CD4-positive, alpha-beta T cell (primary cell): ENCODE measurements at regions not wholly inside any gene's neighbourhood (a gene's known extent, or its start where the extent isn't known, plus 50 kb on each side); places are given as distances from the start of the nearest gene placed in this dataset.

Experiments used
- ATAC-seq: fragments of 200-7000 bp; cut with Tn5 transposase; one replicate; pipeline ENCODE4 v1.10.0; 2022; ENCODE audit warnings: mild to moderate bottlenecking; ENCODE audit not compliant: poor library complexity
- CTCF ChIA-PET: fragments of 350-600 bp; sonication (Branson Sonifier 250); formaldehyde crosslinking; loops from one replicate; lab custom pipeline; 2021; ENCODE audit warnings: antibody characterized with exemption, inconsistent platforms; lab: Charles Lee
- POLR2A ChIA-PET: fragments of 350-600 bp; sonication (Branson Sonifier 250); formaldehyde crosslinking; loops from one replicate; lab custom pipeline; 2021; ENCODE audit warnings: antibody characterized with exemption, inconsistent platforms; lab: Charles Lee
- DNase-seq, 14 experiments: peaks; one replicate each; pipeline ENCODE4 v3.0.0-alpha.2; 2013 to 2020; ENCODE audit warnings: mixed read lengths in 2 of 14
- H3K27ac ChIP-seq, 2 donors: one replicate each; pipeline versions ENCODE4 v1.5.1 to v1.7.0; 2013; ENCODE audit warnings: low read length in 2 of 2, low read depth in 1 of 2, mild to moderate bottlenecking in 1 of 2
- H3K27me3 ChIP-seq, 2 experiments: 1 replicate in 1 of 2; 2 replicates in 1 of 2; pipeline versions ENCODE4 v1.6.1 to v1.7.0; 2013; ENCODE audit warnings: low read length in 2 of 2, control low read depth in 1 of 2, mild to moderate bottlenecking in 1 of 2, moderate library complexity in 1 of 2; ENCODE audit not compliant: insufficient read depth in 2 of 2, control insufficient read depth in 1 of 2
- H3K36me3 ChIP-seq: one replicate; pipeline ENCODE4 v1.6.1; 2013; ENCODE audit warnings: low read length, control low read depth; ENCODE audit not compliant: insufficient read depth
- H3K4me1 ChIP-seq: one replicate; pipeline ENCODE4 v1.6.1; 2013; ENCODE audit warnings: low read length, control low read depth; ENCODE audit not compliant: insufficient read depth
- H3K4me3 ChIP-seq: one replicate; pipeline ENCODE4 v1.5.1; 2013; ENCODE audit warnings: mild to moderate bottlenecking, low read length, moderate library complexity
- H3K9me3 ChIP-seq, 2 experiments: 1 replicate in 1 of 2; 2 replicates in 1 of 2; pipeline versions ENCODE4 v1.6.1 to v1.7.0; 2013; ENCODE audit warnings: low read length in 2 of 2, mild to moderate bottlenecking in 2 of 2, control low read depth in 1 of 2, moderate library complexity in 1 of 2; ENCODE audit not compliant: control insufficient read depth in 1 of 2, insufficient read depth in 1 of 2
- H3K27ac Mint-ChIP-seq: one replicate; pipeline ENCODE4 v1.8.0; 2020; ENCODE audit warnings: mixed read lengths
- H3K27me3 Mint-ChIP-seq: one replicate; pipeline ENCODE4 v1.8.0; 2021; ENCODE audit warnings: mixed read lengths
- H3K36me3 Mint-ChIP-seq: one replicate; pipeline ENCODE4 v1.8.0; 2021; ENCODE audit warnings: low read depth, mixed read lengths
- H3K4me1 Mint-ChIP-seq: one replicate; pipeline ENCODE4 v1.8.0; 2021; ENCODE audit warnings: low read depth, mixed read lengths
- H3K4me3 Mint-ChIP-seq: one replicate; pipeline ENCODE4 v1.8.0; 2020; ENCODE audit warnings: mild to moderate bottlenecking, mixed read lengths
- H3K9me3 Mint-ChIP-seq: one replicate; pipeline ENCODE4 v1.8.0; 2020; ENCODE audit warnings: mixed read lengths
- intact Hi-C, 2 experiments: fragments of 100-400 bp; cut with DNase I in 1 of 2; cut with micrococcal nuclease in 1 of 2; formaldehyde crosslinking; loops; one replicate each; pipeline versions ENCODE4 v1.15.1 to v1.9.0; 2023 to 2025; cut with DNase I, micrococcal nuclease
- TF ChIP-seq, protein P1 (sequence below): fragments of 200-600 bp; IDR thresholded peaks from one replicate; pipeline ENCODE4 v1.8.0; 2022; ENCODE audit warnings: antibody characterized with exemption, mild to moderate bottlenecking

DNA sequence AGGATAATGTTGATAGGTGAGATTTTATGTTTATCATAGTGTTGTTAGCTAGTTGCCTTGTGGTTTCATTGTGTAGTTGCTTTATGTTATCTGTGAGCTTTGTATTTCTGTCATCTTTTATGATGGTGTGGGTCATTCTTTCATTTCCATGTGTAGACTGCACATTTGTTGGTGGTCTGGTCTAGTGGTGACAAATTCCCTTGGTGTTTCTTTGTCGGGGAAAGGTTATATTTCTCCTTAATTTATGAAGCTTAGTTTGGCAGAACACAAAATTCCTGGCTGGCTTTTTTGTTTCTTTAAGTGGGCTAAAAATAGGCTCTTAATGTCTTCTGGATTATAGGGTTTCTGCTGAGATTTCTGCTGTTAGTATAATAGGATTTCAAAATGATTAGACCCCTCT, 347.2 kb upstream of the ADAMTS5 start:
- Histone ChIP-seq H3K36me3 (no peaks in the 10 kb centered on the region), H3K27ac (no peak overlapping the region), H3K4me3 (no peak overlapping the region), H3K9me3 (peaks cover 0 to 8% of the 10 kb centered on the region in 2 experiments), H3K4me1 (no peaks in the 10 kb centered on the region), H3K27me3 (no peaks in the 10 kb centered on the region)
- Mint-ChIP-seq H3K4me1 (no peaks in the 10 kb centered on the region), H3K4me3 (no peak overlapping the region), H3K36me3 (no peaks in the 10 kb centered on the region), H3K27me3 (no peaks in the 10 kb centered on the region), H3K9me3 (peaks cover 4% of the 10 kb centered on the region), H3K27ac (no peak overlapping the region)
- POLR2A ChIA-PET = no interaction called here
- CTCF ChIA-PET = no interaction called here
- ATAC-seq = no peak
- intact Hi-C loops = no loop called here
- DNase-seq = no peak
- TF ChIP-seq, protein P1, sequence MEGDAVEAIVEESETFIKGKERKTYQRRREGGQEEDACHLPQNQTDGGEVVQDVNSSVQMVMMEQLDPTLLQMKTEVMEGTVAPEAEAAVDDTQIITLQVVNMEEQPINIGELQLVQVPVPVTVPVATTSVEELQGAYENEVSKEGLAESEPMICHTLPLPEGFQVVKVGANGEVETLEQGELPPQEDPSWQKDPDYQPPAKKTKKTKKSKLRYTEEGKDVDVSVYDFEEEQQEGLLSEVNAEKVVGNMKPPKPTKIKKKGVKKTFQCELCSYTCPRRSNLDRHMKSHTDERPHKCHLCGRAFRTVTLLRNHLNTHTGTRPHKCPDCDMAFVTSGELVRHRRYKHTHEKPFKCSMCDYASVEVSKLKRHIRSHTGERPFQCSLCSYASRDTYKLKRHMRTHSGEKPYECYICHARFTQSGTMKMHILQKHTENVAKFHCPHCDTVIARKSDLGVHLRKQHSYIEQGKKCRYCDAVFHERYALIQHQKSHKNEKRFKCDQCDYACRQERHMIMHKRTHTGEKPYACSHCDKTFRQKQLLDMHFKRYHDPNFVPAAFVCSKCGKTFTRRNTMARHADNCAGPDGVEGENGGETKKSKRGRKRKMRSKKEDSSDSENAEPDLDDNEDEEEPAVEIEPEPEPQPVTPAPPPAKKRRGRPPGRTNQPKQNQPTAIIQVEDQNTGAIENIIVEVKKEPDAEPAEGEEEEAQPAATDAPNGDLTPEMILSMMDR = no peak

DNA sequence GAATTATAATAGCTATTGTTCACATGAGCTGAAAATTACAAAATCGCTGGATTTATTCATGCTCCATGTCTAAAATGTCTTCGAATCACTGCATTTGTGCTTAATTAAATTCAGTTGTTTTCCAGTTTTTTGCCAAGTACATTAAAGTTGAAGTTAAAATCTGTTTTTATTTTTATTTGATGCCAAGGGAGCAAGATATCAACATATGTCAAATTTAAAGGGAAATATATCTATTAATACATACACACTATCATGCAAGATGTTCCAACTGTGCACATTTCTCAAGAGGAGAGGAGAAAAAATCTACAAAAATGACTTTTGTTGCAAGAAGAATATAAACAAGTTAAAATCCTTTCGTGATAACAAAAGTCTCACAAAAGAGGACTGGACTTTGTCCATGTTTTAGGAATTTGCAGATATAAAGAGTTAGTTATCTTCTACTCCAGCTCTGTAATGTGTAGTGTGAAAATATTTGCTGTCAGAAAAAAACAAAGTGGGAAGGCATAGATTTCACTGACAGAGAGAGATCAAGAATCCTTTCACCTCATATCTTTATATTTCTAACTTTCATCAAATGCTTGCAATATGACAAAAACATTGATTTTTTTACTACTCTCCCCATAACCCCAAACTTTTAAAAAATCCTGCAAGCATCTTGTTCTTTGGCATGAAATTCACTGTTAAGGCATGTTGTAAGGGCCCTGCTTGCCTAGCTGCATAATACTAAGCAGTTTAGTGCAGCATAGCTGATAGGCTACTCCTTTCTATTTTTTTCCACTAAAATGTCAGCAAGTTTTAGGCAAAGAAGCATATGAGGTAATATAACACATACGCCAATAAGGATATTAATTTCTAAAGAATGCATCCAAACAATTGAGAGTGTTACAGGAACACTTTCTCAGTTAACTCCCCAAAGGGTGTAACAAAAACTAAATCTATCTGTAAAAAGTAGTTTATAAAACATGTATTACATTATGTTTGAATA, 340.2 kb upstream of the ADAMTS5 start:
- CTCF ChIA-PET = no interaction called here
- H3K4me1 Mint-ChIP-seq = no peaks in the 10 kb centered on the region
- no peaks in the 10 kb centered on the region for H3K36me3 Mint-ChIP-seq
- H3K27ac Mint-ChIP-seq = no peak overlapping the region
- no peaks in the 10 kb centered on the region for H3K4me1 ChIP-seq
- H3K9me3 Mint-ChIP-seq = no peaks in the 10 kb centered on the region
- TF ChIP-seq, protein P1 = no peak
- H3K4me3 ChIP-seq = no peak overlapping the region
- H3K27me3 ChIP-seq = no peaks in the 10 kb centered on the region
- no peak overlapping the region for H3K27ac ChIP-seq
- DNase-seq (no peak), ATAC-seq (no peak)
- H3K9me3 ChIP-seq = no peaks in the 10 kb centered on the region
- POLR2A ChIA-PET = no interaction called here
- H3K4me3 Mint-ChIP-seq = no peak overlapping the region
- H3K27me3 Mint-ChIP-seq = no peaks in the 10 kb centered on the region
- intact Hi-C loops = no loop called here
- no peaks in the 10 kb centered on the region for H3K36me3 ChIP-seq

- Mint-ChIP-seq H3K4me1 (no peaks in the 10 kb centered on the region), H3K9me3 (no peaks in the 10 kb centered on the region), H3K4me3 (no peak overlapping the region), H3K27me3 (no peaks in the 10 kb centered on the region), H3K27ac (no peak overlapping the region), H3K36me3 (no peaks in the 10 kb centered on the region)
- ChIA-PET CTCF (no interaction called here), POLR2A (no interaction called here)
- ATAC-seq = no peak
- H3K4me3 ChIP-seq = no peak overlapping the region
- no peaks in the 10 kb centered on the region for H3K9me3 ChIP-seq
- intact Hi-C loops = no loop called here
- no peak for DNase-seq
- TF ChIP-seq, protein P1 = no peak
- H3K4me1 ChIP-seq = no peaks in the 10 kb centered on the region
- H3K27ac ChIP-seq = no peak overlapping the region
- no peaks in the 10 kb centered on the region for H3K27me3 ChIP-seq
- H3K36me3 ChIP-seq = no peaks in the 10 kb centered on the region
Observed at GRCh38 chr21:27306206-27306605, 339.3 kb upstream of the ADAMTS5 start.
